ENCODE measurements at regions not wholly inside any gene's neighbourhood (a gene's known extent, or its start where the extent isn't known, plus 50 kb on each side); places are given as distances from the start of the nearest gene placed in this dataset.

GRCh38 chr4:89422441-89422990, 114.9 kb upstream of the GPRIN3 start:
- DNase-seq (ENCODE audit: low spot score) = no peak

- no peak for DNase-seq (ENCODE audit: low spot score)
Observed at GRCh38 chr4:89420507-89420906, 112.9 kb upstream of the GPRIN3 start.

GRCh38 chr4:89419111-89419695, 111.6 kb upstream of the GPRIN3 start:
- no peak for DNase-seq (ENCODE audit: low spot score)

GRCh38 chr4:89416960-89417359, 109.4 kb upstream of the GPRIN3 start:
- no peak for DNase-seq (ENCODE audit: low spot score)

- DNase-seq (ENCODE audit: low spot score) = no peak
Observed at GRCh38 chr4:89413518-89413917, 105.9 kb upstream of the GPRIN3 start.

- DNase-seq (ENCODE audit: low spot score) = no peak
Observed at GRCh38 chr4:89411539-89412309, 104.1 kb upstream of the GPRIN3 start.

- DNase-seq (ENCODE audit: low spot score) = no peak
Observed at GRCh38 chr4:89410687-89411086, 103.1 kb upstream of the GPRIN3 start.

- DNase-seq (ENCODE audit: low spot score) = no peak
Observed at GRCh38 chr4:89404530-89404929, 96.9 kb upstream of the GPRIN3 start.

GRCh38 chr4:89403826-89404225, 96.2 kb upstream of the GPRIN3 start:
- no peak for DNase-seq (ENCODE audit: low spot score)

- no peak for DNase-seq (ENCODE audit: low spot score)
Observed at GRCh38 chr4:89400287-89401035, 92.9 kb upstream of the GPRIN3 start.

GRCh38 chr4:89398644-89399043, 91.0 kb upstream of the GPRIN3 start:
- DNase-seq (ENCODE audit: low spot score) = no peak

GRCh38 chr4:89398146-89398545, 90.5 kb upstream of the GPRIN3 start:
- no peak for DNase-seq (ENCODE audit: low spot score)

GRCh38 chr4:89397441-89397840, 89.8 kb upstream of the GPRIN3 start:
- DNase-seq (ENCODE audit: low spot score) = no peak

GRCh38 chr4:89382439-89382838, 74.8 kb upstream of the GPRIN3 start:
- DNase-seq (ENCODE audit: low spot score) = no peak

- DNase-seq (ENCODE audit: low spot score) = no peak
Observed at GRCh38 chr4:89380980-89381379, 73.4 kb upstream of the GPRIN3 start.

- no peak for DNase-seq (ENCODE audit: low spot score)
Observed at GRCh38 chr4:89379511-89380044, 72.0 kb upstream of the GPRIN3 start.

- no peak for DNase-seq (ENCODE audit: low spot score)
Observed at GRCh38 chr4:89373394-89373793, 65.8 kb upstream of the GPRIN3 start.

- DNase-seq (ENCODE audit: low spot score) = no peak
Observed at GRCh38 chr4:89371614-89372013, 64.0 kb upstream of the GPRIN3 start.

GRCh38 chr4:89369581-89369980, 62.0 kb upstream of the GPRIN3 start:
- DNase-seq (ENCODE audit: low spot score) = no peak

GRCh38 chr4:89368861-89369260, 61.3 kb upstream of the GPRIN3 start:
- DNase-seq (ENCODE audit: low spot score) = no peak

GRCh38 chr4:89365776-89366175, 58.2 kb upstream of the GPRIN3 start:
- no peak for DNase-seq (ENCODE audit: low spot score)

- DNase-seq (ENCODE audit: low spot score) = no peak
Observed at GRCh38 chr4:89365375-89365774, 57.8 kb upstream of the GPRIN3 start.

GRCh38 chr4:89364541-89364940, 56.9 kb upstream of the GPRIN3 start:
- no peak for DNase-seq (ENCODE audit: low spot score)

All from putamen (tissue), 1 donor.